ENCODE measurements at regions not wholly inside any gene's neighbourhood (a gene's known extent, or its start where the extent isn't known, plus 50 kb on each side); places are given as distances from the start of the nearest gene placed in this dataset.

GRCh38 chr9:82729991-82730589 is 332.9 kb downstream of the RASEF start:
- H3K4me2 ChIP-seq (ENCODE audit: low read depth, low read length, poor library complexity, severe bottlenecking): no peak overlapping the region
- H2AFZ ChIP-seq (ENCODE audit: low read depth, low read length, severe bottlenecking): no peak overlapping the region
- H3F3A ChIP-seq (ENCODE audit: insufficient read depth): no peaks in the 10 kb centered on the region
- no peak overlapping the region for H3K27ac ChIP-seq (ENCODE audit: low read depth, low read length)
- no peaks in the 10 kb centered on the region for H3K36me3 ChIP-seq (ENCODE audit: low read length)
- H4K20me1 ChIP-seq (ENCODE audit: low read depth, low read length): no peaks in the 10 kb centered on the region
- H3K9me2 ChIP-seq (replicated peaks; ENCODE audit: insufficient read depth, low read length): no peaks in the 10 kb centered on the region
- TF ChIP-seq CTCF (IDR thresholded peaks at IDR 0.05; ENCODE audit: insufficient read depth, low read length, poor library complexity, severe bottlenecking): no peak
- TF ChIP-seq EZH2phosphoT487 (conservative IDR thresholded peaks at IDR 0.05; ENCODE audit: low read length): no peak
- no peaks in the 10 kb centered on the region for H3K79me2 ChIP-seq (ENCODE audit: insufficient read depth, low read length)
- no peak overlapping the region for H3K9ac ChIP-seq (ENCODE audit: low read length)
- H3K27me3 ChIP-seq (ENCODE audit: low read length): no peaks in the 10 kb centered on the region
- H3K9me3 ChIP-seq (ENCODE audit: insufficient read depth, low read length): no peaks in the 10 kb centered on the region
- H3K4me3 ChIP-seq (ENCODE audit: insufficient read depth, low read length, poor library complexity, severe bottlenecking): no peak overlapping the region

DNA sequence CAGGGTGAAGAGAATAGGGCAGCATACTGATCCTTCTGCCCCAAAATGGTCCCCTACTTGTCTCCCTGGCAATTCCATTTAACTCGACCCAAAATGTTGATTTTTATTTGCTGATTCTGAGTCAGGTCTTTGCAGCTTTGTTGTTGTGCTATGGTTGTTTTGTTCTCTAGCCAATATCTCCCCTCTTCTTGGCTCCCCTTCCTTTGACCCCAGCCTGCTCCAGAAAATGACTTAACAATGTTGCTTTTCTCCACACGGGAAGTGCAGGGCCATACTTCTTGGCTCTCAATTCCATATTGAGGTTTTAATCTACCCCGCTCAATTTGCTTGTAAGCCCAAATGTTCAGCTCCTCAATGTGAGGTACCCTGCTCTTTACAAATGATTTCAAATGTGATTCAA is 330.0 kb downstream of the RASEF start:
- H3K4me2 ChIP-seq (ENCODE audit: low read depth, low read length, poor library complexity, severe bottlenecking): no peak overlapping the region
- no peaks in the 10 kb centered on the region for H4K20me1 ChIP-seq (ENCODE audit: low read depth, low read length)
- no peaks in the 10 kb centered on the region for H3K79me2 ChIP-seq (ENCODE audit: insufficient read depth, low read length)
- H3K27me3 ChIP-seq (ENCODE audit: low read length): no peaks in the 10 kb centered on the region
- H3K9me2 ChIP-seq (replicated peaks; ENCODE audit: insufficient read depth, low read length): no peaks in the 10 kb centered on the region
- no peaks in the 10 kb centered on the region for H3K9me3 ChIP-seq (ENCODE audit: insufficient read depth, low read length)
- H3F3A ChIP-seq (ENCODE audit: insufficient read depth): no peaks in the 10 kb centered on the region
- no peak overlapping the region for H3K9ac ChIP-seq (ENCODE audit: low read length)
- no peak overlapping the region for H3K27ac ChIP-seq (ENCODE audit: low read depth, low read length)
- H3K4me3 ChIP-seq (ENCODE audit: insufficient read depth, low read length, poor library complexity, severe bottlenecking): no peak overlapping the region
- no peaks in the 10 kb centered on the region for H3K36me3 ChIP-seq (ENCODE audit: low read length)
- no peak overlapping the region for H2AFZ ChIP-seq (ENCODE audit: low read depth, low read length, severe bottlenecking)
- TF ChIP-seq EZH2phosphoT487 (conservative IDR thresholded peaks at IDR 0.05; ENCODE audit: low read length) (no peak), CTCF (IDR thresholded peaks at IDR 0.05; ENCODE audit: insufficient read depth, low read length, poor library complexity, severe bottlenecking) (no peak)

DNA sequence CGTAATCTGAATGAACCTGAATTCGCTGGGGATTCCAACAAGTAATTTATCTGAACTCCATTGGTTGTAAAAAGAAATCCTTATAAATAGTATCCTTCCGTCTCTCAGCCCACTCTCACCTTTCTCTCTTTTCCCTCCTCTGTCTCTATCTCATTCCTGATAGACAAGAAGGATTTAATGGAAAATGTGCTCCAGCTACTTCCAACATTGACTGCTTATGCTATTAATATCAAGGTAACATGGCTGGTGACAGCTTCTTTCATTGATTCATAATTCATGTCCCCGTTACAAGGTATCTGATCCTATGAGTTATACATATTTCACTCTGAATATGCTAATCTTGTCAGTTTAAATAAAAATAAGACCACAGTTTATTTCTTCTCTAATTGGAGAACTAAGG is 326.8 kb downstream of the RASEF start:
- Histone ChIP-seq H2AFZ (ENCODE audit: low read depth, low read length, severe bottlenecking) (no peak overlapping the region), H3K27ac (ENCODE audit: low read depth, low read length) (no peak overlapping the region), H3K79me2 (ENCODE audit: insufficient read depth, low read length) (no peaks in the 10 kb centered on the region), H3K27me3 (ENCODE audit: low read length) (no peaks in the 10 kb centered on the region), H3K4me3 (ENCODE audit: insufficient read depth, low read length, poor library complexity, severe bottlenecking) (no peak overlapping the region), H3K4me2 (ENCODE audit: low read depth, low read length, poor library complexity, severe bottlenecking) (no peak overlapping the region), H3K9me2 (replicated peaks; ENCODE audit: insufficient read depth, low read length) (no peaks in the 10 kb centered on the region), H3F3A (ENCODE audit: insufficient read depth) (no peaks in the 10 kb centered on the region), H4K20me1 (ENCODE audit: low read depth, low read length) (no peaks in the 10 kb centered on the region), H3K36me3 (ENCODE audit: low read length) (no peaks in the 10 kb centered on the region), H3K9me3 (ENCODE audit: insufficient read depth, low read length) (no peaks in the 10 kb centered on the region), H3K9ac (ENCODE audit: low read length) (no peak overlapping the region)
- TF ChIP-seq EZH2phosphoT487 (conservative IDR thresholded peaks at IDR 0.05; ENCODE audit: low read length): no peak
- TF ChIP-seq CTCF (IDR thresholded peaks at IDR 0.05; ENCODE audit: insufficient read depth, low read length, poor library complexity, severe bottlenecking): no peak
